Prostate gland (tissue), 2 donors: ENCODE measurements at regions not wholly inside any gene's neighbourhood (a gene's known extent, or its start where the extent isn't known, plus 50 kb on each side); places are given as distances from the start of the nearest gene placed in this dataset.

Experiments
- CTCF ChIP-seq, 4 experiments: fragments of 200-600 bp in 2 of 4; fragments of 450-650 bp in 2 of 4; sonication (generic) in 2 of 4; IDR thresholded peaks; 1 replicate in 3 of 4; 2 replicates in 1 of 4; pipeline ENCODE4 v1.5.1; 2016 to 2019; ENCODE audit warnings: antibody characterized with exemption in 4 of 4, mild to moderate bottlenecking in 2 of 4, moderate library complexity in 2 of 4
- POLR2A ChIP-seq: fragments of 450-650 bp; IDR thresholded peaks from one replicate; pipeline ENCODE4 v1.6.1; 2016; ENCODE audit warnings: antibody characterized with exemption, mild to moderate bottlenecking
- POLR2AphosphoS5 ChIP-seq: sonication (generic); formaldehyde crosslinking; IDR thresholded peaks from one replicate; pipeline ENCODE4 v1.6.1; 2017; ENCODE audit warnings: antibody characterized with exemption

GRCh38 chr1:209367061-209367772 is 216.3 kb upstream of the CAMK1G start:
- no peak for TF ChIP-seq POLR2A
- no peak for TF ChIP-seq CTCF (IDR thresholded peaks at IDR 0.05)
- TF ChIP-seq POLR2AphosphoS5: no peak
